NOMO-1 (cell line): ENCODE measurements at regions not wholly inside any gene's neighbourhood (a gene's known extent, or its start where the extent isn't known, plus 50 kb on each side); places are given as distances from the start of the nearest gene placed in this dataset.
A peak's percentile ranks its signal among the peaks of the same experiment; 100 is the strongest.

ENCODE experiments used
- DNase-seq, 2 experiments: peaks; one replicate each; lab custom pipeline; 2025; ENCODE audit not compliant: unreplicated experiment in 2 of 2; lab: John Stamatoyannopoulos, UW

- DNase-seq = no peak
These were observed 165.1 kb upstream of the NABP1 start for GRCh38 chr2:191512874-191513273.

- DNase-seq = no peak
These were observed 163.3 kb upstream of the NABP1 start for GRCh38 chr2:191514613-191515012.

- DNase-seq = no peak
These were observed 162.4 kb upstream of the NABP1 start for GRCh38 chr2:191515551-191515950.

- DNase-seq = no peak
These were observed 161.7 kb upstream of the NABP1 start for GRCh38 chr2:191516260-191516659.

- DNase-seq = peak in 1 of 2 experiments; percentile 29
These were observed 156.2 kb upstream of the NABP1 start for GRCh38 chr2:191521608-191522208.

- DNase-seq = no peak
These were observed 155.3 kb upstream of the NABP1 start for GRCh38 chr2:191522478-191523120.

- DNase-seq = peak; percentile 9 to 38
These were observed 151.8 kb upstream of the NABP1 start for GRCh38 chr2:191526091-191526490.

- no peak for DNase-seq
These were observed 151.4 kb upstream of the NABP1 start for GRCh38 chr2:191526536-191526935.

- DNase-seq = no peak
These were observed 150.9 kb upstream of the NABP1 start for GRCh38 chr2:191526953-191527556.

- DNase-seq = no peak
These were observed 147.3 kb upstream of the NABP1 start for GRCh38 chr2:191530618-191531017.

GRCh38 chr2:191533693-191534180, 144.2 kb upstream of the NABP1 start:
- DNase-seq = peak; percentile 59 to 88

GRCh38 chr2:191537921-191538320, 140.0 kb upstream of the NABP1 start:
- DNase-seq = no peak

GRCh38 chr2:191538334-191538903, 139.5 kb upstream of the NABP1 start:
- DNase-seq = no peak

- peak in 1 of 2 experiments; percentile 7 for DNase-seq
These were observed 138.9 kb upstream of the NABP1 start for GRCh38 chr2:191539068-191539467.

GRCh38 chr2:191540681-191541080, 137.3 kb upstream of the NABP1 start:
- no peak for DNase-seq

GRCh38 chr2:191543708-191544107, 134.2 kb upstream of the NABP1 start:
- no peak for DNase-seq

GRCh38 chr2:191544461-191545062, 133.4 kb upstream of the NABP1 start:
- DNase-seq = no peak

- no peak for DNase-seq
These were observed 132.6 kb upstream of the NABP1 start for GRCh38 chr2:191545361-191545760.

- DNase-seq = no peak
These were observed 125.9 kb upstream of the NABP1 start for GRCh38 chr2:191552066-191552465.

- no peak for DNase-seq
These were observed 123.7 kb upstream of the NABP1 start for GRCh38 chr2:191554240-191554639.

GRCh38 chr2:191555092-191555742, 122.7 kb upstream of the NABP1 start:
- DNase-seq = peak; percentile 59 to 71
